ENCODE measurements at regions not wholly inside any gene's neighbourhood (a gene's known extent, or its start where the extent isn't known, plus 50 kb on each side); places are given as distances from the start of the nearest gene placed in this dataset.

GRCh38 chr2:128772671-128773070 lies 454.0 kb upstream of the HS6ST1 start:
- TF ChIP-seq CTCF (IDR thresholded peaks at IDR 0.05; ENCODE audit: extremely low read depth in 1 of 2, insufficient read depth in 1 of 2, low read depth in 1 of 2, low read length in 2 of 2), result no peak
- TF ChIP-seq POLR2AphosphoS5 (IDR thresholded peaks at IDR 0.05; ENCODE audit: insufficient read depth, low read depth, low read length), result no peak
- TF ChIP-seq POLR2A (IDR thresholded peaks at IDR 0.05; ENCODE audit: low read depth, low read length), result no peak
- no peak for TF ChIP-seq EZH2 (IDR thresholded peaks at IDR 0.05; ENCODE audit: borderline replicate concordance, low read depth, low read length, severe bottlenecking)
- no peak for TF ChIP-seq JUN (IDR thresholded peaks at IDR 0.05; ENCODE audit: borderline replicate concordance, insufficient read depth, insufficient read length, low read depth)
